HG02588 (cell line): ENCODE measurements at regions not wholly inside any gene's neighbourhood (a gene's known extent, or its start where the extent isn't known, plus 50 kb on each side); places are given as distances from the start of the nearest gene placed in this dataset.
A peak's percentile ranks its signal among the peaks of the same experiment; 100 is the strongest.

Experiments used
- ATAC-seq: cut with Tn5 transposase; IDR thresholded peaks from one replicate; pipeline ENCODE4 v1.9.1; 2021; ENCODE audit warnings: mild to moderate bottlenecking, moderate library complexity; ENCODE audit not compliant: unreplicated experiment

- ATAC-seq, result no peak
Measured at GRCh38 chr7:125592331-125592730, 662.7 kb upstream of the POT1 start.

GRCh38 chr7:125573126-125573525 is 643.5 kb upstream of the POT1 start:
- no peak for ATAC-seq

DNA sequence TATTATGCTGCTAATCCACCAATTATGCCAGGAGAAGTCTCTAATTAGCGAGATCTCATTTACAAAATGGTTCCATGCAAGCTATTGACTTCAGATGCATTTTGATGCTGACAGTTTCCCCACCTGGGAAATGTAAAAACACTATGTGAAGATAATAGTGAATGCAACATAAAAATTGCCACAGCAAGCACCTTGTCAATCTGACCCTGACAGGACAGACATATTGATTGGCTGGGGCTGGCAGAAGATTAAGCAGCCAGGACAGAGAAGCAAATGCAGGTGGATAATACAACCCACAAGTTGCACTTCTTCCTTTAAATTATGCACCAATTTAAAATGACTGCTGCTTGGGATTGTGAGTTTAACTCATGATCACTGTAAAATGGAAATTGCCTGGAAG is 642.8 kb upstream of the POT1 start:
- no peak for ATAC-seq

DNA sequence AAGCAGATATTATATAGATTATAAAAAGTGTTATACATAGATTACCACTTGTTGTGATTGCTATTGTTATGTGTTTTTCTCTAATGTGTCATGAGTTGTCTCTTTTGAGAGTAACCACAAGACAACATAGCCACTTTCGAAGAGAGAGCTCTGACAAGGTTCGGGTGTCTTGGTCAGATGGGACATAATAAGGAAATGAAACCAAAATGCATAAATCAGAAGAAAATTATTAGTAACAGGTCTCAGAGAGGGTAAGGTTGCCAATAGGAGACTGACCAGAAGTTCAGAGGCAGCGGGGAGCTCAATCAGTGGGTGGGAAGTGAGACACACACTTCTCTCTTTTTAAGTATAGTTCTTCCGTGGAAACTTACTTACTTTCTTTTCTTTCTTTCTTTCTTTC is 639.2 kb upstream of the POT1 start:
- ATAC-seq, result peak; percentile 100

GRCh38 chr7:125567686-125568085 is 638.1 kb upstream of the POT1 start:
- no peak for ATAC-seq

DNA sequence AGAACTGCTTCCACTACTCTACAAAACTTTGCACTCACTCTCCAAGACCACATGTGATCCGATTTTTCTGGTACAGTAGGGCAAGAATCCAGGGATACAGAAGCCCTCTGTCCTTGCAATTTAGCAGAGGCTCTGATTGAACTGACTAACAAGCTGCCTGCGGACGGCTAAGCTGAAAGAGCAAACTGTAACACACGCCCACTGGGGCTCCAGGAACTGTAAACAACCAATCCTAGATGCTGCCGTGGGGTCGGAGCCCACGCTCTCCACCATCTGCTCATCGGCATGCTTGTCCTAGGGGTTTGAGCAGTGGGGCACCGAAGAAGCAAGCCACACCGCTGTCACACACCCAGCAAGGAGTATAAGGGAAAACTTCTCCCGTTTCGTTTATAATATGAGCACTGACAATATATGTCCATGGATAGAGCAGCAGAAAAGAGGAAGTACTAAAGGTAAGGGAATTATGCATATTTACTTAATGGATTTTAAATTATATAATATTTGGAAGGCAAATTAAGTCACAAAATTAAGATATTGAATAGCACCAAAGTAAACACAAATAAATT is 634.4 kb upstream of the POT1 start:
- ATAC-seq, result no peak

DNA sequence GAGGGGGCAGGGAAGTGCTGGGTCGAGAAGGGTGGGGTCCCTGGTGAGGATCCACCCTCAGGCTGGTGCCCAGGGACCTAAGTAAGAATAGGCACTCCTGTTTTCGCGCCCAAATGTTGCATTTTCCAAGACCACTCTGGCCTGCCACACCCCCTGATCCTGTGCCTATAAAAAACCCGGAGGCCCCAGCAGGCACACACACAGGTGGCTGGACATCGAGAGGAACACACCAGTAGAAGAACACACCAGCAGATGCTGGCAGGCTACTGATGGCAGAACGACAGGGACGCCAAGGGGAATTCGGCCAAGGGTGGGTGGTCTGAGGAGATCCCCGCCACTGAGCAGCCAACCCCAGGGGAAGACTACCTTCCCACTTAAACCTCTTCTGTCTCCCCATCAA is 633.9 kb upstream of the POT1 start:
- ATAC-seq, result no peak

DNA sequence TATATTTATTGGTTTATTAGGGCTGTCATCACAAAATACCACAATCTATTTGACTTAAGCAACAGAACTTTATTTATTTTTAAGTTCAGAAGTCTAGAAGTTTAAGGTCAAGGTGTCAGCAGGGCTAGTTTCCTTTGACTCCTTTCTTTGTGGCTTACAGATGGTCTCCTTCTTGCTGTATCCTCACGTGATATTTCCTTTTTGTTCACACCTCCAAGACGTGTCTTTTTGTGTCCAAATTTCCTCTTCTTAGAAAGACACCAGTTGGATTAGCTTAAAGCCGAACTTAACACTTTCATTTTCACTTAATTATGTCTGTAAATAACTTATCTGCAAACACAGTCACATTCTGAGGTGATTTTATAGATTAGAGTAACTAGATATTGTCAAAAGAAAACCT is 631.4 kb upstream of the POT1 start:
- no peak for ATAC-seq

- no peak for ATAC-seq
Measured at GRCh38 chr7:125559921-125560320, 630.3 kb upstream of the POT1 start.

DNA sequence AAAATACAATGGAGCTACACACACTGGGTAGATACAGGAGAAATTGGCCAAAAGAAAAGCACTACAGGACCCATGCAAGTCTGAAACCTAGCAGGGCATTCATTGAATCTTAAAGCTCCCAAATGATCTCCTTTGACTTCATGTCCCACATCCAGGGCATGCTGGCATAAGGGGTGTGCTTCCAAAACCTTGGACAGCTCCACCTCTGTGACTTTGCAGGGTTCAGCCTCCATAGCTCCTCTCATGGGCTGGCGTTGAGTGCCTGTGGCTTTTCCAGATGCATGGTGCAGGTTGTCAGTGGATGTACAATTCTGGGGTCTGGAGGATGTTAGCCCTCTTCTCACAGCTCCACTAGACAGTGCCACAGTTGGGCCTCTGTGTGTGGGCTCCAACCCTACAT is 626.3 kb upstream of the POT1 start:
- no peak for ATAC-seq

DNA sequence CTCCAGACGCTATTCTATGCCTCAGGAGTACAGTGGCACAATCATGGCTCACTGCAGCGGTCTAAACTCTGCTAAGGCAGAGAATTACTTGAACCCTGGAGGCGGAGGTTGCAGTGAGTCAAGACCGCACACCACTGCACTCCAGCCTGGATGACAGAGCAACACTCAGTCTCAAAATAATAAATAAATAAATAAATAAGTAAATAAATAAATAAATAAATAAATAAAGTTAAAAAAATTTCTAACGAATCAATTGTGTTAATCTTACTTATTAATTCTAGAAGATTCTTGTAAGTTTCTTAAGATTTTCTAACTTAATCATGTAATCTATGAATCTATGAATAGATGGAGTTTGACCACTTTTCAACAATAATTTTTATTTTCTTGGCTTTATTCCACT is 621.4 kb upstream of the POT1 start:
- no peak for ATAC-seq

DNA sequence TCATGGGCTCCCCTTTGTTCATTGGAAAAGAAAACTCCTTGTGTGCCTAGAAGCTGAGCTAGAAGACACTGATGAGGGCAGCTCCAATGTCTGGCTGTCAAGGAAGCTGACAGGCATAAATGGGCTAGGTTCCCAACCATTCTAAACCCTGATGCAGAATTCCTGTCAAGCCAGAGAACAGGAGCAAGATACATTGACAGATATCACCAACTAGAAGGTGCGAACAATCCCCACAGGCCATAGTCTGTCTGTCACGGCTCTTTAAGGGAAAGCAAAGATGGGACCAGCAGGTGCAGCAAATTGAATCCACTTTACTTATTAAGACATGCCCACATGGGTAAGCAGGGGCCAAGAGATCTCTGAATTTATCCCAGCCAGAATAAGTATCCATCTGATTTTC is 617.9 kb upstream of the POT1 start:
- ATAC-seq, result no peak

- no peak for ATAC-seq
Measured at GRCh38 chr7:125530553-125530952, 600.9 kb upstream of the POT1 start.

DNA sequence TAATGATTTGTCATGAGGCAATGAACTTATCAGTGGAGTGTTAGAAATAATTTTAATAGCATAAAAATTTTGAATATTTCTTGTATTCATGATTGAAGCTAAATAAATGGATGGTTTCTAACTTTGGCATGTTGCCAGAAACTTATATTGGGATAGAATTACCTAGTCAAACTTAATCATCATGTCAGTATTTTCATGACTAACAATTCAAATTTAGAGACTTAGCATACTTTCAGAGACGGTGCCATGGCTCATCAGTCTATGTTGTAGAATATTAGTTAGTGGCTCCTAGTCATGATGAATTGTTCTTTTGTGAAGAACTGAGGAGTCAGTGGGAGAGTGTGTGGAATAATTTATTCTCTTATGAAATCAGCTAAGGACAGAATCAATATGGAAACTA is 599.6 kb upstream of the POT1 start:
- ATAC-seq, result no peak

- ATAC-seq, result no peak
Measured at GRCh38 chr7:125526958-125527357, 597.3 kb upstream of the POT1 start.

GRCh38 chr7:125526092-125526491 is 596.5 kb upstream of the POT1 start:
- no peak for ATAC-seq

DNA sequence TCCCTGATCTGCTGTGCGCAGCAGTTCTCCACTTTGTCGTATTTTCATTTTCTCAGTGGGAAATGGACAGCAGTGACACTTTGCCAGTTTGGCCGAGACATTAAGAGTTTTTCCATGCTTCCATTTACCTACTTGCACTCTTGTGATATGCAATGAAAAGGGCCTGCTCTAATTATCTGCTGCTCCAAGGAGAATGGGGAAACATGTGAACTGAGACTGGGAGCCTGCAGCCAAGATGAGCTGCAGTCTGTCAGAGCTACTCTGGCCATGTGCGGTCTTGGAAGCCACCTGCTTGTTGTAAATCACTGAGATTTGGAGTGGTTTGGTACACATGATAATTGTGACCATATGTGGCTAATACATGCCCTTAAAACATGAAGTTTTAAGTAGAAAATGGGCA is 586.6 kb upstream of the POT1 start:
- no peak for ATAC-seq

GRCh38 chr7:125512373-125512772 is 582.7 kb upstream of the POT1 start:
- ATAC-seq, result no peak

DNA sequence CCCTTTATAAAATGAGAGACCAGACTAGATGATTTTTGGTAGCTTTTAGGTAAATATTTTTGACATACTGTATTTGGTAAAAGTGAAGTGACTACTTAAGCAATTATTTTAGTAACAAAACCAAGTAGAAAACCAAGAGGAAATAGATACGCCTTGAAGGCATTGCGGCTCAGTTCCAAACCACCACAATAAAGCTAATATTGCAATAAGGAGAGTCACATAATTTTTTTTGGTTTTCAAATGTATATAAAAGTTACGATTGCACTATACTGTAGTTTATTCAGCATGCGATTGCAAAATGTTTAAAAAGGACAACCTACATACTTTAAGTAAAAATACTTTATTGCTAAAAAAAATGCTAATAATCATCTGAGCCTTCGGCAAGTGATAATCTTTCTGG is 581.7 kb upstream of the POT1 start:
- ATAC-seq, result no peak

GRCh38 chr7:125506331-125506730 is 576.7 kb upstream of the POT1 start:
- no peak for ATAC-seq

DNA sequence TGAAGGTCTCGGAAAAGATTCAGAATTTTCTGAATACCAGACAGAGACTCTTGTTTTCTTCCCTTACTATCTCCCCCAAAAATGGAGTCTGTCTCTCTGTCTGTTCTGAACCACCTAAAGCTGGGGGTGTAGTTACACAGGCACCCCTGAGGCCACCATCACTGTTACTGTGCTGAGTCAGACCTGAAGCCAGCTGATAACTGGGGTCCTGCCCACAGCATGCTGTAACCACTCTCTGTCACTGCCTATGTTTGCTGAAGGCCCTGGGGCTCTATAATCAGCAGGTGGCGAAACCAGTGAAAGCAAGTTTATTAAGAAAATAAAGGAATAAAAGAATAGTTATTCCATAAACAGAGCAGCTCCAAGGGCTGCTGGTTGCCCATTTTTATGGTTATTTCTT is 575.2 kb upstream of the POT1 start:
- no peak for ATAC-seq

GRCh38 chr7:125495997-125496396 is 566.4 kb upstream of the POT1 start:
- ATAC-seq, result no peak

GRCh38 chr7:125492521-125492920 is 562.9 kb upstream of the POT1 start:
- ATAC-seq, result no peak

- ATAC-seq, result no peak
Measured at GRCh38 chr7:125491137-125491536, 561.5 kb upstream of the POT1 start.
